ENCODE measurements at regions not wholly inside any gene's neighbourhood (a gene's known extent, or its start where the extent isn't known, plus 50 kb on each side); places are given as distances from the start of the nearest gene placed in this dataset.
"Not testable (repeated sequence)": the region's sequence is repeated elsewhere in the genome, so short reads cannot be mapped to it uniquely, and the experiment has no call there.

DNA sequence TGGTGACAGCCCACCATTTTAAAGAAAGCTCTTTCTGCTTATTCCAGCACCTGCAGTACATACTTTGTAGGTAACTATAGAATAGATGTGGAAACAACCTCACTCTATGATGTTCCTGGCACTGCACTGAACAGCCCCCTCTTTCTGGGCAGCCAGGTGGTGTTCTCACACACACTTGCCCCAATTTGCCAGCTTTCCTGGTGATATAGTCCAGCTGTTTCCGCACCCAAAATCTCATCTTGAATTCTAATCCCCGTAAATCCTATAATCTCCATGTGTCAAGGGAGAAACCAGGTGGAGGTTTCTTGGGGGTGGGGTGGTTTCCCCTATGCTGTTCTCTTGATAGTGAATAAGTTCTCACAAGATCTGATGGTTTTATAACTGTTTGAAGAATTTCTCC is 102.2 kb downstream of the FCRL5 start:
- Histone ChIP-seq H3F3A (ENCODE audit: insufficient read depth, low read depth) (no peaks in the 10 kb centered on the region), H3K36me3 (ENCODE audit: low read depth) (no peaks in the 10 kb centered on the region), H3K9me3 (ENCODE audit: insufficient read depth, low read depth) (no peaks in the 10 kb centered on the region), H3K4me2 (no peak overlapping the region), H3K79me2 (ENCODE audit: low read depth) (no peaks in the 10 kb centered on the region), H3K27ac (no peak overlapping the region), H3K9me2 (ENCODE audit: insufficient read depth) (no peaks in the 10 kb centered on the region), H3K4me1 (replicated peaks; ENCODE audit: insufficient read depth) (no peaks in the 10 kb centered on the region), H3K27me3 (ENCODE audit: insufficient read depth, low read depth) (peaks cover 3% of the 10 kb centered on the region; the same call in 1 of the 2 replicates), H3K4me3 (no peak overlapping the region), H2AFZ (no peak overlapping the region), H4K20me1 (ENCODE audit: insufficient read depth) (no peaks in the 10 kb centered on the region)
- ChIA-PET CTCF (no interaction called here), POLR2A (ENCODE audit: unreplicated experiment) (no interaction called here)
- no peak for TF ChIP-seq EZH2 (IDR thresholded peaks at IDR 0.05; ENCODE audit: low read depth)
- TF ChIP-seq CTCF (conservative IDR thresholded peaks at IDR 0.05) = no peak
- BruUV-seq (replicated peaks) = no TSS peak
- DNase-seq = no peak
- intact Hi-C loops (cut with micrococcal nuclease; ENCODE audit: unreplicated experiment) = no loop called here

DNA sequence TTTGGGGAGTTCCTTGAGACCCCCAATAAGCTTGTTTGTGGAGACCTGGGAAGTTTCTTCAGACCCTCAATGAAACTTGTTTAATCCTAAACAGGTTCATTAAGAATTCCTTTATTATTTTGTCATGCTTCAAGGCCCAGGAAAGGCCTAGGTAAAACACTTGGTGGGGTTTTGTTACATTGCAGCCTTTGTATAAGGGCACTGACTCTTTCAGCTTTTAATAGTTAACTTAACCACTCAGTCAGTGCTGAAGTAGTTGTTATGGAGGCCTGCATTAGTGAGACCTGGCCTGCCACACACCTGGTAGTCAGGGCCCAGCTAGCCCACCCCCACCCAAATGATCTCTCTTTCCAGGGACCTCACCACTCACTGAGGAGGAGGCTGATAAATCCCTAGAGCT is 103.7 kb downstream of the FCRL5 start:
- no TSS peak for BruUV-seq (replicated peaks)
- no peak for DNase-seq
- H3K9me2 ChIP-seq (ENCODE audit: insufficient read depth) = no peaks in the 10 kb centered on the region
- no peaks in the 10 kb centered on the region for H4K20me1 ChIP-seq (ENCODE audit: insufficient read depth)
- H3K4me3 ChIP-seq = no peak overlapping the region
- H3K27ac ChIP-seq = no peak overlapping the region
- H3K27me3 ChIP-seq (ENCODE audit: insufficient read depth, low read depth) = peaks cover 3% of the 10 kb centered on the region; the same call in 1 of the 2 replicates
- H2AFZ ChIP-seq = no peak overlapping the region
- H3K4me2 ChIP-seq = no peak overlapping the region
- intact Hi-C loops (cut with micrococcal nuclease; ENCODE audit: unreplicated experiment) = no loop called here
- H3F3A ChIP-seq (ENCODE audit: insufficient read depth, low read depth) = no peaks in the 10 kb centered on the region
- H3K9me3 ChIP-seq (ENCODE audit: insufficient read depth, low read depth) = no peaks in the 10 kb centered on the region
- CTCF ChIA-PET = no interaction called here
- TF ChIP-seq EZH2 (IDR thresholded peaks at IDR 0.05; ENCODE audit: low read depth) (no peak), CTCF (conservative IDR thresholded peaks at IDR 0.05) (no peak)
- POLR2A ChIA-PET (ENCODE audit: unreplicated experiment) = no interaction called here
- H3K36me3 ChIP-seq (ENCODE audit: low read depth) = no peaks in the 10 kb centered on the region
- H3K4me1 ChIP-seq (replicated peaks; ENCODE audit: insufficient read depth) = no peaks in the 10 kb centered on the region
- H3K79me2 ChIP-seq (ENCODE audit: low read depth) = no peaks in the 10 kb centered on the region

- H3K27ac ChIP-seq; H3K4me3 ChIP-seq; H3K9me3 ChIP-seq (ENCODE audit: insufficient read depth, low read depth); H2AFZ ChIP-seq; H3F3A ChIP-seq (ENCODE audit: insufficient read depth, low read depth); intact Hi-C loops (cut with micrococcal nuclease; ENCODE audit: unreplicated experiment); DNase-seq; H4K20me1 ChIP-seq (ENCODE audit: insufficient read depth); H3K4me1 ChIP-seq (replicated peaks; ENCODE audit: insufficient read depth); BruUV-seq (replicated peaks); H3K36me3 ChIP-seq (ENCODE audit: low read depth); POLR2A ChIA-PET (ENCODE audit: unreplicated experiment); H3K79me2 ChIP-seq (ENCODE audit: low read depth); H3K9me2 ChIP-seq (ENCODE audit: insufficient read depth); CTCF ChIA-PET; H3K4me2 ChIP-seq; H3K27me3 ChIP-seq (ENCODE audit: insufficient read depth, low read depth): not testable (repeated sequence)
These were observed 106.0 kb downstream of the FCRL5 start for GRCh38 chr1:157446356-157446755.

DNA sequence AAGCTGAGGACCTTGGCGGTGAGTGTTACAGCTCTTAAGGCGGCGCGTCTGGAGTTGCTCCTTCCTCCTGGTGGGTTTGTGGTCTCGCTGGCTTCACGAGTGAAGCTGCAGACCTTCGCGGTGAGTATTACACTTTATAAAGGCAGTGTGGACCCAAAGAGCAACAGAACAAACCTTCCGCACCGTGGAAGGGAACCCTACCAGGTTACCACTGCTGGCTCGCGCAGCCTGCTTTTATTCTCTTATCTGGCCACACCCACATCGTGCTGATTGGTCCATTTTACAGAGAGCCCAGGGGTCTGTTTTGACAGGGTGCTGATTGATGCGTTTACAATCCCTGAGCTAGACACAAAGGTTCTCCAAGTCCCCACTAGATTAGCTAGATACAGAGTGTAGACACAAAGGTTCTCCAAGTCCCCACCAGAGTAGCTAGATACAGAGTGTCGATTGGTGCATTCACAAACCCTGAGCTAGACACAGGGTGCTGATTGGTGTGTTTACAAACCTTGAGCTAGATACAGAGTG is 106.6 kb downstream of the FCRL5 start:
- H4K20me1 ChIP-seq (ENCODE audit: insufficient read depth); H3K4me3 ChIP-seq; DNase-seq; BruUV-seq (replicated peaks); POLR2A ChIA-PET (ENCODE audit: unreplicated experiment); H3K9me2 ChIP-seq (ENCODE audit: insufficient read depth); H3K4me1 ChIP-seq (replicated peaks; ENCODE audit: insufficient read depth); H3K27ac ChIP-seq; H3K4me2 ChIP-seq; intact Hi-C loops (cut with micrococcal nuclease; ENCODE audit: unreplicated experiment); H2AFZ ChIP-seq; H3K27me3 ChIP-seq (ENCODE audit: insufficient read depth, low read depth); CTCF ChIA-PET; H3K9me3 ChIP-seq (ENCODE audit: insufficient read depth, low read depth); H3F3A ChIP-seq (ENCODE audit: insufficient read depth, low read depth); H3K36me3 ChIP-seq (ENCODE audit: low read depth); H3K79me2 ChIP-seq (ENCODE audit: low read depth): not testable (repeated sequence)

Measured in PC-9 (cell line).